H9 (cell line): ENCODE measurements at regions not wholly inside any gene's neighbourhood (a gene's known extent, or its start where the extent isn't known, plus 50 kb on each side); places are given as distances from the start of the nearest gene placed in this dataset.

Experiments
- DNase-seq: peaks from one replicate; pipeline ENCODE4 v3.0.0-alpha.2; 2017
- H2AFZ ChIP-seq: one replicate; pipeline ENCODE4 v1.6.1; 2013; ENCODE audit warnings: mild to moderate bottlenecking, low read length, control low read depth, moderate library complexity
- H2AK5ac ChIP-seq: 2 replicates; pipeline ENCODE4 v1.6.1; 2013; ENCODE audit warnings: low read length, control low read depth, mixed read lengths; ENCODE audit not compliant: insufficient read length
- H2BK120ac ChIP-seq: one replicate; pipeline ENCODE4 v1.6.1; 2013; ENCODE audit warnings: low read depth, mild to moderate bottlenecking, low read length, control low read depth, inconsistent platforms; ENCODE audit not compliant: poor library complexity, severe bottlenecking
- H2BK12ac ChIP-seq: 2 replicates; pipeline ENCODE4 v1.6.1; 2013; ENCODE audit warnings: low read length, control low read depth, mixed read lengths, low read depth; ENCODE audit not compliant: insufficient read length
- H2BK15ac ChIP-seq: 2 replicates; pipeline ENCODE4 v1.6.1; 2013; ENCODE audit warnings: low read depth, low read length, control low read depth
- H2BK20ac ChIP-seq: one replicate; pipeline ENCODE4 v1.6.1; 2013; ENCODE audit warnings: low read depth, mild to moderate bottlenecking, low read length, control low read depth, inconsistent platforms; ENCODE audit not compliant: poor library complexity, severe bottlenecking
- H2BK5ac ChIP-seq: 2 replicates; pipeline ENCODE4 v1.6.1; 2013; ENCODE audit warnings: low read length, control low read depth, mixed read lengths; ENCODE audit not compliant: insufficient read length
- H3K14ac ChIP-seq: 2 replicates; pipeline ENCODE4 v1.6.1; 2013; ENCODE audit warnings: low read length, control low read depth; ENCODE audit not compliant: insufficient read depth
- H3K18ac ChIP-seq: 2 replicates; pipeline ENCODE4 v1.6.1; 2013; ENCODE audit warnings: low read depth, mild to moderate bottlenecking, mixed read lengths, low read length, control low read depth; ENCODE audit not compliant: insufficient read length
- H3K23ac ChIP-seq: 2 replicates; pipeline ENCODE4 v1.6.1; 2013; ENCODE audit warnings: low read length, control low read depth, mixed read lengths, low read depth; ENCODE audit not compliant: insufficient read length
- H3K23me2 ChIP-seq: 2 replicates; pipeline ENCODE4 v1.6.1; 2013; ENCODE audit warnings: low read depth, mild to moderate bottlenecking, mixed read lengths, low read length, control low read depth; ENCODE audit not compliant: insufficient read length, poor library complexity, severe bottlenecking
- H3K27ac ChIP-seq: 2 replicates; pipeline ENCODE4 v1.5.1; 2013; ENCODE audit warnings: low read length, control low read depth, mixed read lengths, low read depth; ENCODE audit not compliant: insufficient read length
- H3K27me3 ChIP-seq: 2 replicates; pipeline ENCODE4 v1.6.1; 2013; ENCODE audit warnings: low read length, control low read depth, inconsistent platforms; ENCODE audit not compliant: insufficient read depth
- H3K4ac ChIP-seq: 2 replicates; pipeline ENCODE4 v1.6.1; 2013; ENCODE audit warnings: low read depth, mild to moderate bottlenecking, control low read depth, inconsistent platforms, low read length, moderate library complexity
- H3K4me1 ChIP-seq: 2 replicates; pipeline ENCODE4 v1.6.1; 2013; ENCODE audit warnings: low read length, control low read depth, inconsistent platforms; ENCODE audit not compliant: insufficient read depth
- H3K4me2 ChIP-seq: 2 replicates; pipeline ENCODE4 v1.6.1; 2013; ENCODE audit warnings: low read length, control low read depth, mixed read lengths; ENCODE audit not compliant: insufficient read length, insufficient read depth
- H3K56ac ChIP-seq: 2 replicates; pipeline ENCODE4 v1.6.1; 2013; ENCODE audit warnings: low read depth, mild to moderate bottlenecking, mixed read lengths, low read length, control low read depth; ENCODE audit not compliant: insufficient read length
- H3K79me1 ChIP-seq: 2 replicates; pipeline ENCODE4 v1.6.1; 2013; ENCODE audit warnings: low read depth, mild to moderate bottlenecking, moderate library complexity, low read length, control low read depth, inconsistent platforms; ENCODE audit not compliant: insufficient read depth, poor library complexity, severe bottlenecking
- H3K79me2 ChIP-seq: 2 replicates; pipeline ENCODE4 v1.6.1; 2013; ENCODE audit warnings: low read length, control low read depth, inconsistent platforms; ENCODE audit not compliant: insufficient read depth
- H3K9ac ChIP-seq: 2 replicates; pipeline ENCODE4 v1.6.1; 2013; ENCODE audit warnings: low read length, control low read depth, mixed read lengths; ENCODE audit not compliant: insufficient read length; ENCODE audit errors: extremely low read depth
- H3K9me3 ChIP-seq: one replicate; pipeline ENCODE4 v1.6.1; 2013; ENCODE audit warnings: low read depth, low read length, inconsistent platforms; ENCODE audit not compliant: control insufficient read depth
- H3T11ph ChIP-seq: one replicate; pipeline ENCODE4 v1.6.1; 2013; ENCODE audit warnings: mild to moderate bottlenecking, low read length, control low read depth, inconsistent platforms
- H4K20me1 ChIP-seq: one replicate; pipeline ENCODE4 v1.6.1; 2013; ENCODE audit not compliant: control insufficient read depth, insufficient read length, insufficient read depth
- H4K5ac ChIP-seq: 2 replicates; pipeline ENCODE4 v1.6.1; 2013; ENCODE audit warnings: low read depth, mild to moderate bottlenecking, mixed read lengths, low read length, control low read depth; ENCODE audit not compliant: insufficient read length
- H4K8ac ChIP-seq: replicated peaks from 2 replicates; pipeline ENCODE4 v1.6.1; 2013; ENCODE audit warnings: low read length, control low read depth, mixed read lengths, low read depth; ENCODE audit not compliant: insufficient read length
- H4K91ac ChIP-seq: 2 replicates; pipeline ENCODE4 v1.6.1; 2013; ENCODE audit warnings: low read depth, mild to moderate bottlenecking, moderate library complexity, mixed read lengths, low read length, control low read depth; ENCODE audit not compliant: insufficient read length
- H3K27ac Mint-ChIP-seq, 3 experiments: 2 replicates in 2 of 3; 3 replicates in 1 of 3; pipeline ENCODE4 v1.8.0; 2020 to 2021; ENCODE audit warnings: mixed read lengths in 3 of 3, mild to moderate bottlenecking in 1 of 3, moderate library complexity in 1 of 3
- H3K27me3 Mint-ChIP-seq: 2 replicates; pipeline ENCODE4 v1.8.0; 2021; ENCODE audit warnings: low read depth, mild to moderate bottlenecking, moderate library complexity, mixed read lengths
- H3K36me3 Mint-ChIP-seq, 3 experiments: 2 replicates in 2 of 3; 3 replicates in 1 of 3; pipeline ENCODE4 v1.8.0; 2020 to 2021; ENCODE audit warnings: low read depth in 3 of 3, mixed read lengths in 3 of 3; ENCODE audit not compliant: insufficient read depth in 1 of 3
- H3K4me1 Mint-ChIP-seq, 2 experiments: 2 replicates each; pipeline ENCODE4 v1.8.0; 2020; ENCODE audit warnings: mixed read lengths in 2 of 2
- H3K4me3 Mint-ChIP-seq, 2 experiments: 2 replicates in 1 of 2; 3 replicates in 1 of 2; pipeline ENCODE4 v1.8.0; 2020 to 2021; ENCODE audit warnings: mild to moderate bottlenecking in 2 of 2, mixed read lengths in 2 of 2, moderate library complexity in 1 of 2
- H3K9me3 Mint-ChIP-seq, 2 experiments: 2 replicates in 1 of 2; 3 replicates in 1 of 2; pipeline ENCODE4 v1.8.0; 2020; ENCODE audit warnings: mild to moderate bottlenecking in 2 of 2, mixed read lengths in 2 of 2, moderate library complexity in 1 of 2
- TF ChIP-seq, protein P1 (sequence below): fragments of 200-600 bp; sonication (generic); conservative IDR thresholded peaks from 3 replicates; pipeline ENCODE4 v1.8.0; 2021; ENCODE audit warnings: antibody characterized with exemption, mild to moderate bottlenecking

DNA sequence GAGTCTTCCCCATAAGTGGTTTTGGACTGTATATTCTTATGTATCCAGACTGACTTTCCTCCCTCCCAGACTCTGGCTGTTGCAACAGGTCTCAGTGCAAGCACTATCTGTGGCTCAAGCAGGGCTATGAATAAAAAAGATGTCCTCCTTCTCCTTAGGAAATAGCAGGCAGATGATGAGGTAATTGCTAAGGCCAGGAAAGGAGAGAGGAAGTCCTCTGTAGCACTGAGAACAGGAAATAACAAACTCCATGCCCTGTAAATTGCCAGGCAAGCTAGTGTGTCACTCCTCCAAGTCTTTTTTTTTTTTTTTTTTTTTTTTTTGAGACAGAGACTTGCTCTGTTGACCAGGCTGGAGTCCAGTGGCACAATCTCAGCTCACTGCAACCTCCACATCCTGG, 900.1 kb downstream of the TYW1 start:
- Mint-ChIP-seq H3K4me3 (no peak overlapping the region), H3K27me3 (peaks cover 2% of the 10 kb centered on the region; the same call in 1 of the 2 replicates), H3K27ac (no peak overlapping the region; a peak in 1 of 7 replicates), H3K36me3 (peaks cover 0 to under 1% (median 0%) of the 10 kb centered on the region in 3 experiments; a peak in 1 of 7 replicates), H3K9me3 (peaks cover 0 to 2% of the 10 kb centered on the region in 2 experiments; a peak in 2 of 5 replicates), H3K4me1 (0 out of 4 replicates have a peak, but pooled peaks cover 0 to 2% of the 10 kb centered on the region in 2 experiments)
- Histone ChIP-seq H2BK20ac (no peak overlapping the region), H2BK15ac (no peak overlapping the region), H4K91ac (no peak overlapping the region), H3K23ac (no peak overlapping the region), H4K5ac (no peak overlapping the region), H3K4me2 (no peak overlapping the region), H3K14ac (no peak overlapping the region), H3K4me1 (no peaks in the 10 kb centered on the region; the same call in 1 of the 2 replicates), H4K20me1 (no peaks in the 10 kb centered on the region), H3K27me3 (no peaks in the 10 kb centered on the region), H3T11ph (no peak overlapping the region), H3K9ac (no peak overlapping the region), H2BK12ac (no peak overlapping the region), H3K23me2 (no peaks in the 10 kb centered on the region), H4K8ac (no peak overlapping the region), H2BK5ac (no peak overlapping the region), H3K27ac (no peak overlapping the region), H3K9me3 (no peaks in the 10 kb centered on the region), H2AFZ (no peak overlapping the region), H3K79me1 (no peaks in the 10 kb centered on the region), H3K79me2 (no peaks in the 10 kb centered on the region), H2AK5ac (no peak overlapping the region), H3K4ac (no peak overlapping the region), H3K56ac (no peak overlapping the region), H2BK120ac (no peak overlapping the region), H3K18ac (no peak overlapping the region)
- TF ChIP-seq, protein P1, sequence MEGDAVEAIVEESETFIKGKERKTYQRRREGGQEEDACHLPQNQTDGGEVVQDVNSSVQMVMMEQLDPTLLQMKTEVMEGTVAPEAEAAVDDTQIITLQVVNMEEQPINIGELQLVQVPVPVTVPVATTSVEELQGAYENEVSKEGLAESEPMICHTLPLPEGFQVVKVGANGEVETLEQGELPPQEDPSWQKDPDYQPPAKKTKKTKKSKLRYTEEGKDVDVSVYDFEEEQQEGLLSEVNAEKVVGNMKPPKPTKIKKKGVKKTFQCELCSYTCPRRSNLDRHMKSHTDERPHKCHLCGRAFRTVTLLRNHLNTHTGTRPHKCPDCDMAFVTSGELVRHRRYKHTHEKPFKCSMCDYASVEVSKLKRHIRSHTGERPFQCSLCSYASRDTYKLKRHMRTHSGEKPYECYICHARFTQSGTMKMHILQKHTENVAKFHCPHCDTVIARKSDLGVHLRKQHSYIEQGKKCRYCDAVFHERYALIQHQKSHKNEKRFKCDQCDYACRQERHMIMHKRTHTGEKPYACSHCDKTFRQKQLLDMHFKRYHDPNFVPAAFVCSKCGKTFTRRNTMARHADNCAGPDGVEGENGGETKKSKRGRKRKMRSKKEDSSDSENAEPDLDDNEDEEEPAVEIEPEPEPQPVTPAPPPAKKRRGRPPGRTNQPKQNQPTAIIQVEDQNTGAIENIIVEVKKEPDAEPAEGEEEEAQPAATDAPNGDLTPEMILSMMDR = no peak
- DNase-seq = no peak
